ENCODE measurements at regions not wholly inside any gene's neighbourhood (a gene's known extent, or its start where the extent isn't known, plus 50 kb on each side); places are given as distances from the start of the nearest gene placed in this dataset.
"Not testable (repeated sequence)": the region's sequence is repeated elsewhere in the genome, so short reads cannot be mapped to it uniquely, and the experiment has no call there.

DNA sequence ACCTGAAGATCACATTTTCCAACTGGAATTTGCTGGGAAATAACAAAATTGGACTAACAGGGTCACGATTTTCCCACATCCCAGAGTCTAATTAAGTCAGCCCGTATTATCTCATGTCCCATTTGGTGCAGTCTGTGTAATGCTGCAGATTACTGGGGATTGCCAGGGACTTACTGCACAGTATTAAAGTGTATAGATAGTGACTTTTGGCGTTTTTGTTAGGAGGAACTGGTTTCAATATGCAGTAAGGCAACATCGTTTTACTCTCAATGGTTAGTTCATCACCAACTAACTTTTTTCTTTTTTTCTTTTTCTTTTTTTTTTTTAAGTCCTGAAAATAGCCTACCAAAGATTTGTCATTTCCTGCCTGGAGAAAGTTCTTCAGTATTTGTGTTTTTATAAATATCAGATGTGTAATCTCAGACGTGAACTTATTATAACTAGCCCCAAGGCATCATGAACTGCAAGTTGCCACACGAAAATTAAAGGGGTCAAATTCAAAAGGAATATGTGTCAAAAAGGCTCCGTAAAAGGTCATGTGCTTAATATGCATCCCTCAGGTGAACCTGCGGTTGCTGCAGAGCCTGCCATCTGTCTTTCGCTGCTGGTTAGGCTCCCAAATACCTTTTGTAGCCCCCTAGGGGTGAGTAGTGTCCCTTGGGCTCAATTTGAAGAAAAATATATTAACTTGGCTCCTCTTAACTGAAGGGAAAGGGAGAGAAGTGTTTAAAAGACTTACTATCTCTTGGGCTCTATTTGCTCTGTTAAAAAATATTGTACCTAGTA lies 176.7 kb upstream of the ADAMTSL1 start:
- FAIRE-seq (peak; percentile 41), DNase-seq (ENCODE audit: insufficient read length, low spot score) (no peak)
- TF ChIP-seq, protein P1, sequence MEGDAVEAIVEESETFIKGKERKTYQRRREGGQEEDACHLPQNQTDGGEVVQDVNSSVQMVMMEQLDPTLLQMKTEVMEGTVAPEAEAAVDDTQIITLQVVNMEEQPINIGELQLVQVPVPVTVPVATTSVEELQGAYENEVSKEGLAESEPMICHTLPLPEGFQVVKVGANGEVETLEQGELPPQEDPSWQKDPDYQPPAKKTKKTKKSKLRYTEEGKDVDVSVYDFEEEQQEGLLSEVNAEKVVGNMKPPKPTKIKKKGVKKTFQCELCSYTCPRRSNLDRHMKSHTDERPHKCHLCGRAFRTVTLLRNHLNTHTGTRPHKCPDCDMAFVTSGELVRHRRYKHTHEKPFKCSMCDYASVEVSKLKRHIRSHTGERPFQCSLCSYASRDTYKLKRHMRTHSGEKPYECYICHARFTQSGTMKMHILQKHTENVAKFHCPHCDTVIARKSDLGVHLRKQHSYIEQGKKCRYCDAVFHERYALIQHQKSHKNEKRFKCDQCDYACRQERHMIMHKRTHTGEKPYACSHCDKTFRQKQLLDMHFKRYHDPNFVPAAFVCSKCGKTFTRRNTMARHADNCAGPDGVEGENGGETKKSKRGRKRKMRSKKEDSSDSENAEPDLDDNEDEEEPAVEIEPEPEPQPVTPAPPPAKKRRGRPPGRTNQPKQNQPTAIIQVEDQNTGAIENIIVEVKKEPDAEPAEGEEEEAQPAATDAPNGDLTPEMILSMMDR (IDR thresholded peaks at IDR 0.05; ENCODE audit: insufficient read depth, missing control alignments) = peak; percentile 13

DNA sequence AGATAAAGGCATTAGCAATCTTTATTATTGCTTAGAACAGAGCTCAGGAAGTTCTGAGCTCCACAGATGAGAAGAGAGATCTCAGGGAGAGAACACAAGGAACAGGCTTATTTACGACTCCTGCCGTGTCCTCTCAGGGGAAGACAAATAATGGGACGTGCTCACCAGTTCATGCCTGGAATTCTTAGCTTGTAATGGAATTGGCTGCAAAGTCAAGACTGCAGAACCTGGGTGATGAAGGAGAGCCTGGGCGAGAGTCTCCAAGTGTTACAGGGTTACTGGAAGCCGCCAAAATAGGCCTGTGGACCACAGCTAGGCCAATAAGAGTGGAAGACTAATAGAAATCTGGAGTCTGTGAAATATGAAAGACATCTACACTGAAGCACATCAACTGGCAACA lies 174.5 kb upstream of the ADAMTSL1 start:
- DNase-seq (ENCODE audit: insufficient read length, low spot score) (no peak), FAIRE-seq (no peak)
- TF ChIP-seq, protein P1 (IDR thresholded peaks at IDR 0.05; ENCODE audit: insufficient read depth, missing control alignments) = no peak

DNA sequence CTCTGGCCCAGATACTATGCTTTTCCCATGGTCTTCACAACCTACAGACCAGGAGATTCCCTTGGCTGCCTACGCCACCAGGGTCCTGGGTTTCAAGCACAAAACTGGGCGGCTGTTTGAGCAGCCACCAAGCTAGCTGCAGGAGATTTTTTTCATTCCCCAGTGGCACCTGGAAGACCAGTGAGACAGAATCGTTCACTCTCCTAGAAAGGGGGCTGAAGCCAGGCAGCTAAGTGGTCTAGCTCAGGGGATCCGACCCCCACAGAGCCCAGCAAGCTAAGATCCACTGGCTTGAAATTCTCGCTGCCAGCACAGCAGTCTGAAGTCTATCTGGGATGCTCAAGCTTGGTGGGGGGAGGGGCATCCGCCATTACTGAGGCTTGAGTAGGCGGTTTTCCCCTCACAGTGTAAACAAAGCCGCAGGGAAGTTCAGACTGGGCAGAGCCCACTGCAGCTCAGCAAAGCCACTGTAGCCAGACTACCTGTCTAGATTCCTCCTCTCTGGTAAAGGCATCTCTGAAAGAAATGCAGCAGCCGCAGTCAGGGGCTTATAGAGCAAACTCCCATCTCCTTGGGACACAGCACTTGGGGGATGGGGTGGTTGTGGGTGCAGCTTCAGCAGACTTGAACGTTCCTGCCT lies 168.7 kb upstream of the ADAMTSL1 start:
- not testable (repeated sequence) for DNase-seq (ENCODE audit: insufficient read length, low spot score); FAIRE-seq

DNA sequence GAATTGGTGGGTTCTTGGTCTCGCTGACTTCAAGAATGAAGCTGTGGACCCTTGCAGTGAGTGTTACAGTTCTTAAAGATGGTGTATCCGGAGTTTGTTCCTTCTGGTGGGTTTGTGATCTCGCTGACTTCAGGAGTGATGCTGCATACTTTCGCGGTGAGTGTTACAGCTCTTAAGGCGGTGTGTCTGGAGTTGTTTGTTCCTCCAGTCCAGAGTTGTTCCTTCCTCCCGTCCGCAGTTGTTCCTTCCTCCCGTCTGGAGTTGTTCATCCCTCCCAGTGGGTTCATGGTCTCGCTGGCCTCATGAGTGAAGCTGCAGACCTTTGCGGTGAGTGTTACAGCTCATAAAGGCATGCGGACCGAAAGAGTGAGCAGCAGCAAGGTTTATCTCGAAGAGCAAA lies 159.6 kb upstream of the ADAMTSL1 start:
- TF ChIP-seq, protein P1 (IDR thresholded peaks at IDR 0.05; ENCODE audit: insufficient read depth, missing control alignments) = no peak
- DNase-seq (ENCODE audit: insufficient read length, low spot score) (no peak), FAIRE-seq (no peak)

DNA sequence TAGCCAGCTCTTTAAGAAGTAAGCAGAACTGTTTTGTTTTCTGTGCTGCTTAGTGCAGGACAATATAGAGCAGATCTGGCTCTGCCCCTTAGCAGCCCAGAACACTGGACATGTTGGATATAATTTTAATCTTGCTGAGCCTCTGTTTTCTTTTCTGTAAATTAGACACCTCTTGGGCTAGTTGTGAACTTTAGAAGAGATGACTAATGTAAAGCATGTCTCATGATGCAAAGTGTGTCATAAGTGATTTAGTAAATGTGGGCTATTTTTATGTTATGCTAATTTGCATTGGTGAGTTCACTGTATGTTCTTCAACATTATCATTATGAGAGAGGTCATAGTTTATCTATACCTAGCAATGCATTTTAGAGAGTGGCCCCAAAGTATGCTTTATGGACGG lies 156.1 kb upstream of the ADAMTSL1 start:
- FAIRE-seq = no peak

DNA sequence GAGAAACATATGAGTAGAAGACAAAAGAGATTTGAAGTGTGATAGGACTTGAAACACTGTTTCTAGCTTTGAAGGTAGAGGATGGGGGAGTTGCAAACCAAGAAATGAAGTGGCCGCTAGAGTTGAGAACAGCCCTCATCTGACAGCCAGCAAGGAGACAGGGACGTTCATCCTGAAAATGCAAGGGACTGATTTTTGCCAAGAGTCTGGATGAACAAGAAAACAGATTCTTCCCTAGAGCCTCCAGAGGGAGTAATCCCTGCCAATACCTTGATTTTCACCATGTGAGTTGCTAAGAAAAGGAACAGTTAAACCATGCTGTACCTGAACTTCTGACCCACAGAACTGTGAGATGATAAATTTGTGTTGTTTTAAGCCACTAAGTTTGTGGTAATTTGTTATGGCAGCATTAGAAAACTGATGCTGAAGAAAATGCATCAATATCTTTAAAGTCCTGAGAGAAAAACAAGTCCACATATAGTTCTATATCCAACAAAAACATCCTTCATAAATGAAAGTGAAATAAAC lies 154.0 kb upstream of the ADAMTSL1 start:
- FAIRE-seq = no peak

More for the DNA sequence above, 156.1 kb upstream of the ADAMTSL1 start:
- TF ChIP-seq, protein P1 (IDR thresholded peaks at IDR 0.05; ENCODE audit: insufficient read depth, missing control alignments) = no peak
- no peak for DNase-seq (ENCODE audit: insufficient read length, low spot score)

DNA sequence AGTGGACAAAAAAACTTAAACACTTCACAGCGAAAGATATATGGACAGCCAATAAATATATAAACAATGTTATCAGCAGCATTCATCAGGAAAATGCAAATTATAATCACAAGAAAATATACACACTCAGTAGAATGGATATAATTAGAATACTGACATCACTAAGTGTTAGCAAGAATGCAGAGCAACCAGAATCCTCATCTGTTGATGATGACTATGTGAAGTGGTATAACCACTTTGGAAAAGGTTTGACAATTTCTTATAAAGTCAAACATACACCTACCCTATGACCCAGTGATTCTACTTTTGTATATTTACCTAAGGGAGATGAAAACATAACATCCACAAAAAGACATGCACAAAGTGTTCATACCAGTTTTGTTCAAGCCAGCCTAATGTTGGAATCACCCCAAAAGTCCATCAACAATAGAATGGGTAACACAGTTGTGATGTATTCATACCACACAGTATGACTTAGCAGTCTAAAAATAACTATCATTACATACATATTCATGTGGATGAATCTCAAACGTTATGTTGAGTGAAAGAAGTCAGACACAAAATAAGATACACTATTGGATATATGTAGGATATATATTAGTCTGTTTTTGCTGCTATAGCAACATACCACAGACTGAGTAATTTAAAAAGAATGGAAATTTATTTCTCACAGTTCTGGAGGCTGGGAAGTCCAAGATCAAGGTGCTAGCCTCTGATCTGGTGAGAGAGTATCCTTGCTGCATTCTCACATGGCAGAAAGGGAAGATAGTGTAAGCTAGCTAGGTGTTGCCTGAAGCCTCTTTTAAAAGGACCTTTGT lies 148.8 kb upstream of the ADAMTSL1 start:
- FAIRE-seq (no peak), DNase-seq (ENCODE audit: insufficient read length, low spot score) (no peak)
- TF ChIP-seq, protein P1 (IDR thresholded peaks at IDR 0.05; ENCODE audit: insufficient read depth, missing control alignments) = no peak

More for the DNA sequence above, 154.0 kb upstream of the ADAMTSL1 start:
- no peak for DNase-seq (ENCODE audit: insufficient read length, low spot score)
- TF ChIP-seq, protein P1 (IDR thresholded peaks at IDR 0.05; ENCODE audit: insufficient read depth, missing control alignments) = no peak

DNA sequence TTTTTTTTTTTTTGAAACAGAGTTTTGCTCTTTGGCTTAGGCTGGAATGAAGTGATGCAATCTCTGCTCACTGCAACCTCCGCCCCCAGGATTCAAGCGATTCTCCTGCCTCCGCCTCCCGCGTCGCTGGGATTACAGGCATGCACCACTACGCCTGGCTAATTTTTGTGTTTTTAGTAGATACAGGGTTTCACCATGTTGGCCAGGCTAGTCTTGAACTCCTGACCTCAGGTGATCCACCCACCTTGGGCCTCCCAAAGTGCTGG lies 148.3 kb upstream of the ADAMTSL1 start:
- FAIRE-seq; DNase-seq (ENCODE audit: insufficient read length, low spot score): not testable (repeated sequence)

Measured in D721Med (cell line).